Left lung (tissue), 4 donors: ENCODE measurements at regions not wholly inside any gene's neighbourhood (a gene's known extent, or its start where the extent isn't known, plus 50 kb on each side); places are given as distances from the start of the nearest gene placed in this dataset.

Source experiments
- ATAC-seq: fragments of 200-7000 bp; cut with Tn5 transposase; one replicate; pipeline ENCODE4 v1.9.1; 2020; ENCODE audit warnings: moderate library complexity
- DNase-seq, 4 donors: peaks; one replicate each; pipeline ENCODE4 v3.0.0-alpha.2; 2013 to 2020
- H3K27ac ChIP-seq, 2 donors: fragments of 200-600 bp; sonication (generic) in 1 of 2; one replicate each; pipeline versions ENCODE4 v1.5.0 to v1.8.0; 2020 to 2021
- H3K27me3 ChIP-seq, 2 donors: fragments of 200-600 bp; sonication (generic) in 1 of 2; one replicate each; pipeline versions ENCODE4 v1.5.0 to v1.8.0; 2020 to 2021
- H3K36me3 ChIP-seq, 2 donors: fragments of 200-600 bp; sonication (generic) in 1 of 2; one replicate each; pipeline versions ENCODE4 v1.5.0 to v1.8.0; 2020 to 2021
- H3K4me1 ChIP-seq, 2 donors: fragments of 200-600 bp; one replicate each; pipeline ENCODE4 v1.8.0; 2021
- H3K4me3 ChIP-seq, 2 donors: fragments of 200-600 bp; sonication (generic) in 1 of 2; one replicate each; pipeline versions ENCODE4 v1.5.0 to v1.8.0; 2020 to 2021; ENCODE audit warnings: mild to moderate bottlenecking in 1 of 2
- H3K9me3 ChIP-seq, 2 donors: fragments of 200-600 bp; sonication (generic) in 1 of 2; one replicate each; pipeline versions ENCODE4 v1.5.0 to v1.8.0; 2020 to 2021
- CTCF ChIP-seq, 2 donors: fragments of 200-600 bp; sonication (generic) in 1 of 2; IDR thresholded peaks; one replicate each; pipeline versions ENCODE4 v1.5.0 to v1.8.0; 2021; ENCODE audit warnings: antibody characterized with exemption in 2 of 2
- intact Hi-C, 2 donors: fragments of 100-400 bp; cut with DNase I; formaldehyde crosslinking; loops; one replicate each; pipeline versions ENCODE4 v1.11.2 to v1.14.2; 2022
- donor health status: DM: no; HTN: yes; CAD: no.
- donor health status: DM: no; HTN: no; CAD: no.

GRCh38 chr4:170671171-170671570, 581.4 kb upstream of the AADAT start:
- DNase-seq: no peak
- no peaks in the 10 kb centered on the region for H3K36me3 ChIP-seq
- ATAC-seq: no peak
- no peak overlapping the region for H3K4me3 ChIP-seq
- H3K27ac ChIP-seq: no peak overlapping the region
- no peaks in the 10 kb centered on the region for H3K9me3 ChIP-seq
- no peak for TF ChIP-seq CTCF (IDR thresholded peaks at IDR 0.05)
- no peaks in the 10 kb centered on the region for H3K27me3 ChIP-seq
- intact Hi-C loops: no loop called here
- no peaks in the 10 kb centered on the region for H3K4me1 ChIP-seq

- intact Hi-C loops: no loop called here
- H3K27me3 ChIP-seq: no peaks in the 10 kb centered on the region
- no peak for DNase-seq
- TF ChIP-seq CTCF (IDR thresholded peaks at IDR 0.05): no peak
- H3K4me1 ChIP-seq: no peaks in the 10 kb centered on the region
- no peak overlapping the region for H3K27ac ChIP-seq
- no peak for ATAC-seq
- H3K9me3 ChIP-seq: peaks cover 0 to 3% of the 10 kb centered on the region in 2 donors
- H3K4me3 ChIP-seq: no peak overlapping the region
- H3K36me3 ChIP-seq: no peaks in the 10 kb centered on the region
Measured at GRCh38 chr4:170667814-170668213, 578.1 kb upstream of the AADAT start.

GRCh38 chr4:170666909-170667308, 577.2 kb upstream of the AADAT start:
- DNase-seq (no peak), ATAC-seq (no peak)
- intact Hi-C loops: no loop called here
- H3K4me1 ChIP-seq: no peaks in the 10 kb centered on the region
- no peaks in the 10 kb centered on the region for H3K27me3 ChIP-seq
- no peak overlapping the region for H3K27ac ChIP-seq
- no peak overlapping the region for H3K4me3 ChIP-seq
- TF ChIP-seq CTCF (IDR thresholded peaks at IDR 0.05): no peak
- no peaks in the 10 kb centered on the region for H3K36me3 ChIP-seq
- peaks cover 0 to 3% of the 10 kb centered on the region in 2 donors for H3K9me3 ChIP-seq

GRCh38 chr4:170662250-170662649, 572.5 kb upstream of the AADAT start:
- DNase-seq (no peak), ATAC-seq (no peak)
- H3K4me1 ChIP-seq: no peaks in the 10 kb centered on the region
- no peaks in the 10 kb centered on the region for H3K36me3 ChIP-seq
- H3K27me3 ChIP-seq: no peaks in the 10 kb centered on the region
- H3K4me3 ChIP-seq: no peak overlapping the region
- peaks cover 0 to 5% of the 10 kb centered on the region in 2 donors for H3K9me3 ChIP-seq
- no peak for TF ChIP-seq CTCF (IDR thresholded peaks at IDR 0.05)
- no peak overlapping the region for H3K27ac ChIP-seq
- intact Hi-C loops: no loop called here

- no peaks in the 10 kb centered on the region for H3K4me1 ChIP-seq
- H3K4me3 ChIP-seq: no peak overlapping the region
- no peak for TF ChIP-seq CTCF (IDR thresholded peaks at IDR 0.05)
- peaks cover 0 to 2% of the 10 kb centered on the region in 2 donors for H3K9me3 ChIP-seq
- H3K36me3 ChIP-seq: no peaks in the 10 kb centered on the region
- intact Hi-C loops: no loop called here
- H3K27ac ChIP-seq: no peak overlapping the region
- DNase-seq (no peak), ATAC-seq (no peak)
- no peaks in the 10 kb centered on the region for H3K27me3 ChIP-seq
Measured at GRCh38 chr4:170657761-170658160, 568.0 kb upstream of the AADAT start.
